HG03342 (cell line): ENCODE measurements at regions not wholly inside any gene's neighbourhood (a gene's known extent, or its start where the extent isn't known, plus 50 kb on each side); places are given as distances from the start of the nearest gene placed in this dataset.

ENCODE experiments used
- ATAC-seq: cut with Tn5 transposase; IDR thresholded peaks from one replicate; pipeline ENCODE4 v1.9.1; 2021; ENCODE audit warnings: mild to moderate bottlenecking, moderate library complexity; ENCODE audit not compliant: unreplicated experiment

GRCh38 chr1:81129366-81129765, 671.4 kb upstream of the ADGRL2 start:
- no peak for ATAC-seq

GRCh38 chr1:81128079-81128478, 672.7 kb upstream of the ADGRL2 start:
- no peak for ATAC-seq

DNA sequence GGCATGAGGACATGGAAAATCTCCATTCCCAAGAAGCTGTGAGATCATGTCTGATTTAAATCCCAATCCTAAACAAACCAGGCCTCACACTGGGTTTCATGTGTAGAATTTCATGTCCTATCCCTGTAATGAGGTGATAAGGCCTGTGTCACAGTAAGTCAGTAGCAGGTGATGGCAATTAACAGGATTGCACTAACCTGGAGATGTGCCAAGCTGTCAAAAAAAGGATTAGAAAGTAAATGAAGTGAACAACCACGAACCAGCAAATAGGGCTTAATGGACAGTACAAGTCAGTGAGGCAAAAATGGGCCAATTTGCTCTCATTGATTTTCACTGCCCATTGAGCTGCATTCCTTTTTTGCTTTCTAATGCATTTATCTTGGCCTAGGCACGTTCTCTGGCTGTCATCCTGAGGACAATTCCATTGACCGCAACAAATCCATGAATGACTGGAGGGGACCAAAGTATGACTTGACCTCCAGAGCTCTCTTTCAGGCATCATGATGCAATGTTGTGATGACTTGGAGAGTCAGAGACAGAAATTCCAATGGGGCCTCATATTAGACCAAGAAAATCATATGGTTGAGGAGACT, 673.6 kb upstream of the ADGRL2 start:
- no peak for ATAC-seq

DNA sequence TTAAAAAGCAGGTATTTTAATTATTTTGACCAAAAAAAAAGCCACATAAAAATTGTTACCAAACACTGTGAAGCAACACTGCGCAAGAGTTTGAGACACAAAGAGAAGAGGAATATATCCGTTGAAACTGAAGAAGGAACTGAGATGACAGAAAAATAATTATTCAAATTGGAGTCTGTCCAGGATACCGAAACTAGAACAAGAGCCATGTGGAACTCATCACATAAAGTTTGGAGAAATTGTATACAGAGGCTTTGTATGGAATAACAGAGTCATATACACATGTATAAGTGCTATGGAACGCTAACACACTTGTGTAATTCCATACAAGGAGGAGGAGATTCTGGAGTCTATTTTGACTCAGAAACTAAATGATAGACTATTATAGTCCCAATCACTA, 675.1 kb upstream of the ADGRL2 start:
- no peak for ATAC-seq

GRCh38 chr1:81121306-81121705, 679.4 kb upstream of the ADGRL2 start:
- no peak for ATAC-seq

- ATAC-seq, result no peak
These were observed 681.4 kb upstream of the ADGRL2 start for GRCh38 chr1:81119319-81119718.

DNA sequence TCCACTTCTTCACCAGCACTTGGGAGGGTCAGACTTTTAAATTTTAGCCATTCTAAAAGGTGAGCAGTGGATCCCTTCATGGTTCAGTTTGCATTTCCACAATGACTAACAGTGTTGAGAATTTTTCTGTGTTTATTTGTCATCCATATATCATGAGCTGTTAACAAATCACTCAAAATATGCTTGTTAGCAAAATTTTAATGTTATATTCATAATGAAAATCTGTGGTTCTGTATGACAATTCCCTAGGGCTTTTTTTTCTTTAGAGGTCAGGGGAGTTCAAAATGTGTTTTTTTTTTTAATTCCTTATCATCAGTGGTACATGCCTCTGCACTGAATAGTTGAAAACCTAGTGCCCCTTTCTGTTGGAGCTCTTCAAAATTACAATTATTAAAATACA, 682.2 kb upstream of the ADGRL2 start:
- ATAC-seq, result no peak

GRCh38 chr1:81115422-81115821, 685.3 kb upstream of the ADGRL2 start:
- no peak for ATAC-seq

DNA sequence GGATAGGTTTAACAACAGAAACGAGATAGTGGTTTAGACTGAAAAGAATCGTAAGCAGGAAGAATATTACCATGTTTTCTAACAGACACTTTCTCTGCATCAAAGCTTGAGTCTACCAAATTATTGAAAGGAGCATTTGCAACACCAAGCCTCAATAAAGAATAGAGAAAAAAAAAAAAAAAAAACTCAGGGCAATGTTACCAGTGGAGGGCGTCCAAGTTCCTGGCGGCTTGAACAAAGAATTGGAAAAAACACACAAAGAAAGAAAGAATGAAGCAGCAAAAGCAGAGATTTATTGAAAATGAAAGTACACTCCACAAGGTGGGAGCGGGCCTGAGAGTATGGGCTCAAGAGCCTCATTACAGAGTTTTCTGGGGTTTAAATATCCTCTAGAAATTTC, 686.5 kb upstream of the ADGRL2 start:
- no peak for ATAC-seq

GRCh38 chr1:81113688-81114087, 687.0 kb upstream of the ADGRL2 start:
- ATAC-seq, result no peak

- ATAC-seq, result no peak
These were observed 688.9 kb upstream of the ADGRL2 start for GRCh38 chr1:81111818-81112217.

GRCh38 chr1:81109038-81109437, 691.7 kb upstream of the ADGRL2 start:
- no peak for ATAC-seq

DNA sequence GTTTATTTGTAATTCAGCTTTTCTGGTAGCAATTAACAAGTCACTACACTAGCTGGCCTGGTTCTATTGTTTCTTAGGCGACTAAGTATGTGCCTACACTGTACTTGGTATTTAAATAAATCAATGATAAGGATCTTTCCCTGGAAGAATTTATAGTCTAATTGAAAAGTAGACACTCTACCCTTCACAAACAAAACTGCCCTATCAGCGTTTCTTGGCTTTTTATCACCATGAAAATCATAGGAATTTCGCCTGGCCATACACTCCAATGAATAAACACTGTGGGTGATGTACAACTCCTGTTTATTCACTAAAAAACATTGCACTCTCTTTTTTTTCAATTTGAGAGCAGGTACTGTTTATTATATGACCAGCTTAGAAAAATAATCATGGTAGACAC, 702.9 kb upstream of the ADGRL2 start:
- ATAC-seq, result no peak

- no peak for ATAC-seq
These were observed 727.2 kb upstream of the ADGRL2 start for GRCh38 chr1:81073580-81073979.

DNA sequence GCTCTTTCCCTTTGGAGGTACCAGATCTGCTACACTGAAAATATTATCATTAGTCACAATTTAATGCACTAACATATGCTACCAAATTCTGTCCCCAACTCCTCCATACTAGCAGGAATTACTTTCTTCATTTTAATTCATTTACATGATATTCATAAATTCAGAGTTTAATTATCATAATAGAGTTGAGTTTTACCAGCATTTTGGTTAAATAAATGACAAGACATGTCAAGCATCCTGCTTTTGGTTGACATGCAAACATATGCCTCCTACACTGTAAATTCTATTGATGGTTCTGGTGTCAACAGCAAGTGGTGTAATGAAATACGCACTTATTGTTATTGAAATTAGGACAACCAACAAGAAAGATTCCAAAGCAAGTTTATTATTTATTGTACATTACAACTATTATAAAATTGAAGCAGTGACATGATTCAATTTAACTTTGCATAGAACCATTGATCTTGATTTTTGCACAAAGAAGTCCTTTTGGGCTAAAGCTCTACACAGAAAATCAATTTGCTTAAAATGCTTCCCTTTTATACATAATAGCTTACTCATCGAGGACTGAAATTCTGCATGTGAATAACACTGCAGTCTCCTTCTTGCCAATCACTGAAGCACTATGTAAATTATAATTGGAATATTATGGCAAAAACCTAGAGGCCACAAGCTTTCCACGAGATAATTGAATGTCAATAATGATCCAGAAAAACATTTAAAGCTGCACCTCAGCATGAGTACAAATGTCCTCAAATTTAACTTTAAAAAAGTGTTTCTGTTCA, 728.6 kb upstream of the ADGRL2 start:
- no peak for ATAC-seq

DNA sequence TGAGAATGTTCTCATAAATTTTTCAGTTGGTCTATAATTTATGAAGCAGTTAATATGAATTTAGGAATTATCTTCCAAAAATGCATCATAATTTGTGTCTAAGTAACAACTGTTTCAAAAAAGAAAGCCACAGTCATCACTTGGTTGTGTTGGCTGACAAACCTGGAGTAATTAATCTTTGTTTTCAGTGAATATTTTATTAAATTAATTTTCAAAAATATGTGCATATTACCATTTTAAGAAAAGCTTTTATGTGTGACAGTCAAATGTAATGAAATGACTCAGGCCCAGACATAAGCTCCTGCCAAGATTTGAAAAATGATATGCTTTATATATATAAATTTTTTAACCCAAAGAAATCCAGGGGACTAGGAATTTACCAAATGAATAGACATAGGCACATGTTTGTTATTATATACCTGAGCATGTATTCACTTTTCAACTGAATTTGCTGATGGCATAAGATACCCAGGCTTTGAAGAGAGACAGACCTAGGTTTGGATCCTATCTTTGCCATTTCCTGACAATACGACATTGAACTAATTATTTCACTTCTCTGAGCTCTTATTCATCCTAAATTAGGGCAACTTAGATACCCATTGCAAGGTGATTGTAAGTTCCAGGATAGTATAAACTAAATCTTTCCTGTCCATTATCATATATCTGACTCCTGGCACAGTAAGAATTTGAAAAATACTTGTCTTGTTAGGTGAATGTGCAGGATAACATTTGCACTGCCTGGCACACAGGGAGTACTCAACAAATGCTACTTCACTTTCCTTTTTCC, 729.5 kb upstream of the ADGRL2 start:
- ATAC-seq, result no peak

- ATAC-seq, result no peak
These were observed 730.9 kb upstream of the ADGRL2 start for GRCh38 chr1:81069856-81070255.

DNA sequence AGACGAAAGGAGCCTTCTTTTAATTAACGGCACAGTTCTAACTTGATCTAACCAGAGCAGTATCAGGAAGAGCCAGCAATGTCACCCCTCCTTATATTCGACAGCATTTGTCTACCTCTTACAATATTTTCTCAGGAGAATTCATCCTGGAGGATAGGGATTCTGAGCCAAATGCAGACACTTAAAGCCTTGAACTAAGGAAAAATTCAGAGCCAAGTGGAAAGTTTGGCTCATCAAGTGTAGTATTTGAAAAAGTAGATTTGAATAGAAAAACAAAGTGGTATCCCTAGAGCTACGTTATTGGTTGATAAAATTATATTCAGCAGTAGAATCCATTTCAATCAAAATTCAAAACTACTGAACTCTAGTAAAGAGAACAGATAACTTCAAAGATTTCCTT, 732.0 kb upstream of the ADGRL2 start:
- ATAC-seq, result no peak

- ATAC-seq, result no peak
These were observed 746.9 kb upstream of the ADGRL2 start for GRCh38 chr1:81053826-81054225.

GRCh38 chr1:81052162-81052561, 748.6 kb upstream of the ADGRL2 start:
- no peak for ATAC-seq

DNA sequence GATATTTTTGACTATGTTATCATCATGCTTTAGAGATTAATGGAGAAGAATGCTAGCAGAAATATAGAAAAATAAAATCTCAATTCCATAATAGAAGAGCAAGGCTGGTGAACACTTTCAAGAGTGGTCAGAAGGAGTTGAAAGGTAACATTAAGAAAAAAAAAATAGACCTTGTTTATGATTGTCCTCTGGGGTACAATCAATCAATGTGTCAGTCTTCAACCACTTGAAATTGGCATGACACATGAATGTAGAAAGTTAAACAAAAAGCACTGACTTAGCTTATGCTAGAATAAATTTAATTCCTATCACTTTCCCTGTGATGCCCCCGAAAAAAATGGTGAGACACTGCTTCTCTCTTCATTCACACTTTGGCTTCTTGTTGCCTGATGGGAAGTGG, 750.3 kb upstream of the ADGRL2 start:
- no peak for ATAC-seq

GRCh38 chr1:81044708-81045107, 756.0 kb upstream of the ADGRL2 start:
- no peak for ATAC-seq
